ENCODE measurements at regions not wholly inside any gene's neighbourhood (a gene's known extent, or its start where the extent isn't known, plus 50 kb on each side); places are given as distances from the start of the nearest gene placed in this dataset.
"Not testable (repeated sequence)": the region's sequence is repeated elsewhere in the genome, so short reads cannot be mapped to it uniquely, and the experiment has no call there.

GRCh38 chr22:12613907-12614306 is 2914.1 kb upstream of the OR11H1 start:
- TF ChIP-seq CTCF, POLR2A (IDR thresholded peaks at IDR 0.05): not testable (repeated sequence)

Measured in heart left ventricle (tissue), 13 donors.